ENCODE measurements at regions not wholly inside any gene's neighbourhood (a gene's known extent, or its start where the extent isn't known, plus 50 kb on each side); places are given as distances from the start of the nearest gene placed in this dataset.

DNA sequence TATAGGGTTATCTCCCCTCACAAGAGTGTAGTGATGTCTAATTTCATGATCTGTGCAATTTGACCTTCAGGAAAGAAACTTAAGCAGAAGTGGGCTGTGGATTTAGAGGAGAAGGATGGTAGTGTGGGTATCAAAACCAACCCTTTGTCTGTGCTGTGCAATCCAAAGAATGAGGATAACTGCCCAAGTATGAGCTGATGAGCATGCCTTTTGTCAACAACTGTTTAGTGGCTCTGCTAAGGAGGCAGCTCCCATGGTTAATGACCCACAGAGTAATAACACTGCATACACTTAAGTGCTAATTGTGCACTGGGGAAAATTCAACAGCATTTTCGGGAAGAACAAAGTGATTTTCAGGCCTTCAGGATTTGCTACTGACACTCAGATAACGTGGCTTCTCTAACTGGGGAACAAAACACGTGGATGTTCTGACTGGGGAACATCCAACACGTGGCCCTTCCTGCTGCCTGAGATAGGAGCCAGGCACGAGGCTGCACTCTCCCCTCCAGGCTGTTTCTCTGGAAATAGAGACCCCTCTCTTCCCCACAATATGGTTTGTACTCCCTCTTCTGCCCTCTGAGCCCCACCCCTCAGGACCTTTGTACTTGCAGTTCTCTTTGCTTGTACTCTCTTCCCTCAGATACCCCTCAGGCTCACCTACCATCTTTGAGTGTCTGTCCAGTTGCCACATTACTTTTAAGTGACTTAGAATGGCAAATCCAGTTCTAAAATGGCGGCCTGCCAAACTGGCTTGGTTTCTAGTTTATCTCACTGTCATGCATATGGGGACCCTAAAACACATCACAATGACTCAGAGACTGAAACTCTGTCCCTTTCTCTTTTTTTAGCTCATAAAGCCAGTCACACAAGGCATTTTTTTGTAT, 234.9 kb upstream of the POU2AF2 start:
- Histone ChIP-seq H3K27ac (no peak overlapping the region), H3K4me3 (no peak overlapping the region)
- no peak for DNase-seq (ENCODE audit: low spot score)
- TF ChIP-seq, protein P1, sequence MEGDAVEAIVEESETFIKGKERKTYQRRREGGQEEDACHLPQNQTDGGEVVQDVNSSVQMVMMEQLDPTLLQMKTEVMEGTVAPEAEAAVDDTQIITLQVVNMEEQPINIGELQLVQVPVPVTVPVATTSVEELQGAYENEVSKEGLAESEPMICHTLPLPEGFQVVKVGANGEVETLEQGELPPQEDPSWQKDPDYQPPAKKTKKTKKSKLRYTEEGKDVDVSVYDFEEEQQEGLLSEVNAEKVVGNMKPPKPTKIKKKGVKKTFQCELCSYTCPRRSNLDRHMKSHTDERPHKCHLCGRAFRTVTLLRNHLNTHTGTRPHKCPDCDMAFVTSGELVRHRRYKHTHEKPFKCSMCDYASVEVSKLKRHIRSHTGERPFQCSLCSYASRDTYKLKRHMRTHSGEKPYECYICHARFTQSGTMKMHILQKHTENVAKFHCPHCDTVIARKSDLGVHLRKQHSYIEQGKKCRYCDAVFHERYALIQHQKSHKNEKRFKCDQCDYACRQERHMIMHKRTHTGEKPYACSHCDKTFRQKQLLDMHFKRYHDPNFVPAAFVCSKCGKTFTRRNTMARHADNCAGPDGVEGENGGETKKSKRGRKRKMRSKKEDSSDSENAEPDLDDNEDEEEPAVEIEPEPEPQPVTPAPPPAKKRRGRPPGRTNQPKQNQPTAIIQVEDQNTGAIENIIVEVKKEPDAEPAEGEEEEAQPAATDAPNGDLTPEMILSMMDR (IDR thresholded peaks at IDR 0.05): no peak

DNA sequence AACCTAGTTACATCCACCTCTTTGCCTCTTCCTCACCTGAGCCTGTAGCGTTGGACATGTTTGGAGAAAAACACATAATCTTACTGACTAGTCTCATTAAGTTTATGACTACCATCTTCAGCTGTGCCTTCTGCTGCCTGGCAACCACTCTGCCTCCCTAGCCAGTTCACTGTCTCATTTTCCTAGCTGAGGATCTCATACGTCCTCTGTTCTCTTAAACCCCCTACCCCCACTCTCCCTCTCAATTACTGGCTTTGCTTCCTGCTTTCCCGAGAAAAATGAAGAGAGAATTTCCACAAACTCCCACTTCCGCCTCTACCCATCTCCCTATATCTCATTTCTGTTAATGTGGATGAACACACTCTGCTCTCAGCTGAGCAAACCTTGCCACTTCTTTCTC, 239.3 kb upstream of the POU2AF2 start:
- H3K4me3 ChIP-seq: no peak overlapping the region
- DNase-seq (ENCODE audit: low spot score): no peak
- no peak overlapping the region for H3K27ac ChIP-seq
- TF ChIP-seq, protein P1 (IDR thresholded peaks at IDR 0.05): no peak

DNA sequence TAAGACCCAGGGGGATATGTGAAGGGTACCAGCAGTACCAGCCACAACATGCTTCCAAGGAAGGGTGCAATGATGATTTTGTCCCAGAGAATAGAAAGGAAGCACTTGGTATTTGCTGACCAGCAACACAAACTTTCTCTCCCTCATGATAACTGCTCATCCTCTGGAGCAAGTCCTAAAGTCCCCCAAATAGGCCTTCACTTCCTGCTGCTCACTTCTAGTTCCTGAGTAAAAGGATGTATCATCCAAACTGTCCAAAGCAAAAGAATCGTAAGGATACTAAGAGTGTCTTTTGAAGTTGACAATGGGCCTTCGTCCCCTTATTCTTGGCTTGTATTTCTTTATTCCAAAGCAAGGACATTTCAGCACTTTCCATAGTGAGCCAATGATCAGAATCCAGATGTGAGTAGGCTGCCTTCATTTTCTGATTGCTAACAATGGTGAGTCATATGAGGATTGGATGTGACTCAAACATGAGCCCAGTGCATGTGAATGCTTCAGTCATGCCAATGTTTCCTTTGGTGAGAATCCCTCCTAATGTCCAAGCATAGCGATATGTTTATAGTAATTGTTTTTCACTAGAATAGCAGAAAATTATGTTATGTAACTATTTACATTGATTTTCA, 243.4 kb upstream of the POU2AF2 start:
- no peak for DNase-seq (ENCODE audit: low spot score)
- H3K4me3 ChIP-seq: no peak overlapping the region
- TF ChIP-seq, protein P1 (IDR thresholded peaks at IDR 0.05): no peak
- no peak overlapping the region for H3K27ac ChIP-seq

DNA sequence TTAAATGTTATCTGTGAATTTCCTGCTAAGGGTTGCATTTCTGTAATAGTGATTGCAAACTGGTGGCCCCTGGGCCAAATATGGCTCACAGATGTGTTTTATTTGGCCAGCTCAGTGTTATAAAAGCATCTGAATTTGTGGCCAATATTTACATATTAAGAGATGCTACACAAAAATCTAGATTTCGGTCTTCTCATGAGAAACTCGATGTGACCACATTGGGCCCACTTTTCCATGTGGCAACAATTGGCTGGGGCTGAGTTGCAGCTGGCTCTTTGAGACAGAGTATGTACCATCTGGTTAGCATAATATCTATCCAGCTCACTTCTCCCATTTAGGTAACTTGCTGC, 244.5 kb upstream of the POU2AF2 start:
- DNase-seq (ENCODE audit: low spot score): no peak
- Histone ChIP-seq H3K4me3 (no peak overlapping the region), H3K27ac (no peak overlapping the region)
- TF ChIP-seq, protein P1 (IDR thresholded peaks at IDR 0.05): no peak

DNA sequence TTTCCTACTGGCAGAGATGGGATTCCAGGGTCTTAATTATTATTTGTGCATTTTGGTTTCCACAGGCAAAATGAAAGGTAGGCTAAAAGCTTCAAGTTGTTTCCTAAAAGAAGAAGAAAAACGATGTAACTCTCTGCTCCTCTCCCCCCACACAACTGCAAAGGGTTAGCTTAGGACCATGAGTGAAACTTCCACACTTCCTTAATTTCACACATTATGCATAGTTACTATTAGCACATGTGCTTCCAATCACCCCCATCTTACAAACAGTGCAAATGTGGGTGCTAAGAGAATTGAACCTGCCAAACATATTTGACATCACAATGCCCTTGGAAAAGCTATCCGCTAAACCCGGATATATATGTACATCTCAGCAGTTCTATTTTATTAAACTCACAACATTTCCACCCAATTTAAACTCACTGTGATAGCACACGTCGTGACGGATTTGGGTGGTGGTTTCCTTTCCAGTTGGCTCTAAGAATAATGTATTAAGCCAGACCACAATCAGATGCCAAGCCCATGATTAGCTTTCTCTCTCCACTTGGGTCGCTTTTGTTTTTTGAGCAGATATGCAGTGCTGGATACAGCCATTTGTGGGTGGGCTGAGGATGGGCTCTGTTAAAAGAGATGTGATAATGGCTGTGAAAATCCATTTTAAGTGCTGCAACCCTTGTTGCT, 245.0 kb upstream of the POU2AF2 start:
- no peak for DNase-seq (ENCODE audit: low spot score)
- Histone ChIP-seq H3K4me3 (no peak overlapping the region), H3K27ac (no peak overlapping the region)
- TF ChIP-seq, protein P1 (IDR thresholded peaks at IDR 0.05): no peak

DNA sequence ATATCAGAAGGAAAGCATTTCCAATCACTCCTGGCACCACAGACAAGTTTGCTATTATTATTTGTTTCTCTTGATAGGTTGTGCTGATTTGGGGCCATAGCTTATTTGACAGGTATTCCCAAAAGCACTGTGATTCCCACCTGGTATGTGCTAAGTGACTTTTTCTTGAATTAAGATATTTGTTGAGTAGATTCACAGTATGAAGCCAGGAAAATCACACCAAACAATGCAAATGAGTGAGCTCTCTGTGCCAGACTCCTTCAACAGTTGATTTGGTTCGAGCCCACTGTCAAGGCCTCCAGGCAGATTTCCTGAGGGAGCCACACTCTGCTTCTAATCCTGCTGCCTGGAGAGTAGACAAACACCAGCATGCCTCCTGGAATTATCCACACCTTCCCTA, 253.0 kb upstream of the POU2AF2 start:
- no peak for DNase-seq (ENCODE audit: low spot score)
- H3K4me3 ChIP-seq: no peak overlapping the region
- TF ChIP-seq, protein P1 (IDR thresholded peaks at IDR 0.05): no peak
- H3K27ac ChIP-seq: no peak overlapping the region

All from coronary artery (tissue), 2 donors.